Stomach (tissue), 4 donors: ENCODE measurements at regions not wholly inside any gene's neighbourhood (a gene's known extent, or its start where the extent isn't known, plus 50 kb on each side); places are given as distances from the start of the nearest gene placed in this dataset.

Experiments used
- EP300 ChIP-seq: sonication (generic); formaldehyde crosslinking; IDR thresholded peaks from one replicate; pipeline ENCODE4 v1.6.1; 2017; ENCODE audit warnings: antibody characterized with exemption
- POLR2A ChIP-seq, 4 donors: fragments of 450-650 bp; IDR thresholded peaks; one replicate each; pipeline ENCODE4 v1.6.1; 2016; ENCODE audit warnings: antibody characterized with exemption in 4 of 4, control low read depth in 2 of 4, mild to moderate bottlenecking in 1 of 4, moderate library complexity in 1 of 4
- POLR2AphosphoS5 ChIP-seq, 3 donors: sonication (generic); formaldehyde crosslinking; IDR thresholded peaks; one replicate each; pipeline ENCODE4 v1.6.1; 2016; ENCODE audit warnings: antibody characterized with exemption in 3 of 3
- TF ChIP-seq, protein P1 (sequence below), 7 experiments: fragments of 450-650 bp in 4 of 7; fragments of 200-600 bp in 3 of 7; sonication (generic) in 3 of 7; IDR thresholded peaks; one replicate each; pipeline ENCODE4 v1.5.1; 2016 to 2019; ENCODE audit warnings: antibody characterized with exemption in 7 of 7, control low read depth in 2 of 7, mild to moderate bottlenecking in 1 of 7

DNA sequence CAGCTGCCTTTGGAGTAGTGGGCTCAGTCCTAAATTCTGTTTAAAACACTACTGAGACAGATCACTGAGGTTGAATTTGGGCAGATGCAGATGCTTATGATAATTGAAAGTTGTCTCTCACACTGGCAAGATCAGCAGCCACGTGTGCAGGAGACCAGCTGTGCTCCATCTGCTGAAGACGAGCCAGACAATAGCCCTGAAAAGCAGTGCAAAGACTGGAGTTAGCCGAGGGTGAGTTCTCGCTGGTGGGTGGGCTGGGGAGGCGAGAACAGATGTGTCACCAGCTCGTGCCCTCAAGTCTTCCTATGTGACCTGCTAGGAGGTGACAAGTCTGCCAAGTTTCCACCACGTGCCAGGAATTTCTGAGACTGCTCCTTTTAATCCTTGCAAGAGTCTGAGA, 661.3 kb upstream of the B3GAT1 start:
- TF ChIP-seq, protein P1, sequence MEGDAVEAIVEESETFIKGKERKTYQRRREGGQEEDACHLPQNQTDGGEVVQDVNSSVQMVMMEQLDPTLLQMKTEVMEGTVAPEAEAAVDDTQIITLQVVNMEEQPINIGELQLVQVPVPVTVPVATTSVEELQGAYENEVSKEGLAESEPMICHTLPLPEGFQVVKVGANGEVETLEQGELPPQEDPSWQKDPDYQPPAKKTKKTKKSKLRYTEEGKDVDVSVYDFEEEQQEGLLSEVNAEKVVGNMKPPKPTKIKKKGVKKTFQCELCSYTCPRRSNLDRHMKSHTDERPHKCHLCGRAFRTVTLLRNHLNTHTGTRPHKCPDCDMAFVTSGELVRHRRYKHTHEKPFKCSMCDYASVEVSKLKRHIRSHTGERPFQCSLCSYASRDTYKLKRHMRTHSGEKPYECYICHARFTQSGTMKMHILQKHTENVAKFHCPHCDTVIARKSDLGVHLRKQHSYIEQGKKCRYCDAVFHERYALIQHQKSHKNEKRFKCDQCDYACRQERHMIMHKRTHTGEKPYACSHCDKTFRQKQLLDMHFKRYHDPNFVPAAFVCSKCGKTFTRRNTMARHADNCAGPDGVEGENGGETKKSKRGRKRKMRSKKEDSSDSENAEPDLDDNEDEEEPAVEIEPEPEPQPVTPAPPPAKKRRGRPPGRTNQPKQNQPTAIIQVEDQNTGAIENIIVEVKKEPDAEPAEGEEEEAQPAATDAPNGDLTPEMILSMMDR (IDR thresholded peaks at IDR 0.05): no peak
- no peak for TF ChIP-seq POLR2A (IDR thresholded peaks at IDR 0.05)
- no peak for TF ChIP-seq EP300
- TF ChIP-seq POLR2AphosphoS5 (IDR thresholded peaks at IDR 0.05): no peak
